Stomach (tissue), 8 donors: ENCODE measurements at regions not wholly inside any gene's neighbourhood (a gene's known extent, or its start where the extent isn't known, plus 50 kb on each side); places are given as distances from the start of the nearest gene placed in this dataset.
"Not testable (repeated sequence)": the region's sequence is repeated elsewhere in the genome, so short reads cannot be mapped to it uniquely, and the experiment has no call there.

Source experiments
- DNase-seq, 2 donors: peaks; one replicate each; pipeline versions ENCODE4 v3.0.0 to v3.0.0-alpha.2; 2013 to 2019
- H3K27ac ChIP-seq, 5 donors: fragments of 200-600 bp in 4 of 5; sonication (generic) in 4 of 5; one replicate each; pipeline ENCODE4 v1.5.1; 2013 to 2019; ENCODE audit warnings: mild to moderate bottlenecking in 1 of 5, moderate library complexity in 1 of 5
- H3K27me3 ChIP-seq, 3 donors: fragments of 200-600 bp; sonication (generic); one replicate each; pipeline ENCODE4 v1.5.1; 2017 to 2019; ENCODE audit warnings: mixed run types in 1 of 3
- H3K36me3 ChIP-seq, 4 donors: fragments of 200-600 bp; sonication (generic); 1 replicate in 3 of 4; 2 replicates in 1 of 4; pipeline ENCODE4 v1.5.1; 2016 to 2019
- H3K4me1 ChIP-seq, 4 donors: fragments of 200-600 bp; sonication (generic); one replicate each; pipeline ENCODE4 v1.5.1; 2016 to 2019
- H3K4me3 ChIP-seq, 4 donors: fragments of 200-600 bp; sonication (generic) in 3 of 4; one replicate each; pipeline ENCODE4 v1.5.1; 2016 to 2019; ENCODE audit warnings: mild to moderate bottlenecking in 1 of 4
- H3K9me3 ChIP-seq, 4 donors: fragments of 200-600 bp; sonication (generic); one replicate each; pipeline ENCODE4 v1.5.1; 2016 to 2019
- EP300 ChIP-seq: sonication (generic); formaldehyde crosslinking; IDR thresholded peaks from one replicate; pipeline ENCODE4 v1.6.1; 2017; ENCODE audit warnings: antibody characterized with exemption
- POLR2A ChIP-seq, 4 donors: fragments of 450-650 bp; IDR thresholded peaks; one replicate each; pipeline ENCODE4 v1.6.1; 2016; ENCODE audit warnings: antibody characterized with exemption in 4 of 4, control low read depth in 2 of 4, mild to moderate bottlenecking in 1 of 4, moderate library complexity in 1 of 4
- POLR2AphosphoS5 ChIP-seq, 3 donors: sonication (generic); formaldehyde crosslinking; IDR thresholded peaks; one replicate each; pipeline ENCODE4 v1.6.1; 2016; ENCODE audit warnings: antibody characterized with exemption in 3 of 3
- WGBS, 5 donors: extraction: QIAGEN DNeasy Blood & Tissue Kit in 3 of 5; methylation state at CpG; one replicate each; pipeline versions ENCODE4 v1.1.5 to v1.1.7; 2013 to 2018; 5-methylcytosine and 5-hydroxymethylcytosine counted together
- intact Hi-C: fragments of 100-400 bp; cut with DNase I; formaldehyde crosslinking; loops from one replicate; pipeline ENCODE4 v1.15.1; 2023; ENCODE audit warnings: low total_unique reads
- TF ChIP-seq, protein P1 (sequence below), 7 experiments: fragments of 450-650 bp in 4 of 7; fragments of 200-600 bp in 3 of 7; sonication (generic) in 3 of 7; IDR thresholded peaks; one replicate each; pipeline ENCODE4 v1.5.1; 2016 to 2019; ENCODE audit warnings: antibody characterized with exemption in 7 of 7, control low read depth in 2 of 7, mild to moderate bottlenecking in 1 of 7
- donor health status: healthy with polysubstance abuse.
- donor health status: Bipolar disorder and iron deficiency.
- donor health status: healthy.

DNA sequence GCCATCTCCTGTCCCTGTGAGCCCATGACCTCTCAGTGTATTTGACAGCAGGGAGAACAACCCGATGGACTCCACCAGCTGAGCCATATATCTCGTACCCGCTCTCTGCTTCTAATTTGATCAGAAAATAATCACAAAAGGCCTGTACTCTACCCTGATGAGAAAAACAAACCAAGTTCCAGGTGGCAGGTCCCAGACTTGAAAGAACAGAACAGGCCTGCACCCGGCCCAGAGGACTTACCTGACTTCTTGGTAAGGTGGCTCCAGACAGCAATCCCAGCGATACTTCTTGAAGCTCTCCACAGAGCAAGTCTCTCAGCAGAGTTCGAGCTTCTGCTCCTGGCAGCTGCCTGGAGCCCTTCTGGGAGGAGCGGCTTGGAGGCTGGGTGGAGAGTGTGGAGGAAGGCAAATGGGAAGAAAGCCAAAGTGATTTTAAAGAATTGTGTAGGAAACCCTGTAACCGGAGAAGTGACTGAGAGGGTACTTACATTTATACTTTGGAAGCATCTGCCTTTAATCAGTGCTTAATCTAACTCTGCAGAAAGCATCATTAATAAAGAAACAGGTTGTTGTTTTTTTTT, 91.6 kb downstream of the SCN11A start:
- TF ChIP-seq POLR2A (IDR thresholded peaks at IDR 0.05) (no peak), POLR2AphosphoS5 (IDR thresholded peaks at IDR 0.05) (no peak), EP300 (no peak)
- TF ChIP-seq, protein P1, sequence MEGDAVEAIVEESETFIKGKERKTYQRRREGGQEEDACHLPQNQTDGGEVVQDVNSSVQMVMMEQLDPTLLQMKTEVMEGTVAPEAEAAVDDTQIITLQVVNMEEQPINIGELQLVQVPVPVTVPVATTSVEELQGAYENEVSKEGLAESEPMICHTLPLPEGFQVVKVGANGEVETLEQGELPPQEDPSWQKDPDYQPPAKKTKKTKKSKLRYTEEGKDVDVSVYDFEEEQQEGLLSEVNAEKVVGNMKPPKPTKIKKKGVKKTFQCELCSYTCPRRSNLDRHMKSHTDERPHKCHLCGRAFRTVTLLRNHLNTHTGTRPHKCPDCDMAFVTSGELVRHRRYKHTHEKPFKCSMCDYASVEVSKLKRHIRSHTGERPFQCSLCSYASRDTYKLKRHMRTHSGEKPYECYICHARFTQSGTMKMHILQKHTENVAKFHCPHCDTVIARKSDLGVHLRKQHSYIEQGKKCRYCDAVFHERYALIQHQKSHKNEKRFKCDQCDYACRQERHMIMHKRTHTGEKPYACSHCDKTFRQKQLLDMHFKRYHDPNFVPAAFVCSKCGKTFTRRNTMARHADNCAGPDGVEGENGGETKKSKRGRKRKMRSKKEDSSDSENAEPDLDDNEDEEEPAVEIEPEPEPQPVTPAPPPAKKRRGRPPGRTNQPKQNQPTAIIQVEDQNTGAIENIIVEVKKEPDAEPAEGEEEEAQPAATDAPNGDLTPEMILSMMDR (IDR thresholded peaks at IDR 0.05): no peak
- Histone ChIP-seq H3K9me3 (no peaks in the 10 kb centered on the region), H3K27ac (no peak overlapping the region), H3K4me1 (peaks cover 0 to 8% (median 0%) of the 10 kb centered on the region in 4 donors), H3K4me3 (no peak overlapping the region), H3K27me3 (no peaks in the 10 kb centered on the region), H3K36me3 (no peaks in the 10 kb centered on the region)
- DNase-seq: no peak
- intact Hi-C loops: no loop called here
- WGBS, 5 donors: 68 to 80% (median 76%) methylated on average over 8 of the region's 8 CpGs

DNA sequence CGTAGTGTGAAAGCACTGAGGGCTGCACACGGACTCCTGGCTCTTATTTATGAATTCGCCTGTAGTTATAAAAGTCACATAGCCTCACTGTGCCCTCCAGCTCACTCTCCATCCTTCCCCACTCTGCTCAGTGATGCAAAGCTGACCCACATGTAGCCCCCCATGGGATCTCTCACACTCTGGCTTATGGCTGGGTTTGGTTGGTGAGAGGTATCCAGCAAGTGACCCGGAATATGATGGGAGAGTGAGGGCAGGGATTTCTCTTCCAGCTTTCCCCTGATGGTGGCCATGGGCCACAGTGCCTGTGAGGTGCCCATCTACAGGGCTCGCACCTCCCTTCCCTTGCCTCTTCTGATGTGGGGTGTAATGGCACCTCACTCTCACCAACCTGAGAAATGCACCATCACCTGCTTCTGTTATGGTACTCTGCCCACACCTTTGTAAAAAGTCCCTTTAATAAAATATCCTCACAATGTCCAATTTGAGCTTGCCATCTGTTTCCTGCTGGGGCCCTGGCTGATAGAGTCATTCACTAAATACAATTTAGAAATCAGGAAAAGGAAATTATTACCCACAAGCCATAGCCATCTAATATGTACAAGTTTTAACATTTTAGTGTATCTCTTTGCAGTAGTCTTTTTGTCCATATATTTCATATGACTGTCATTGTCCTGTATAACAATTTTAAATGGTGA, 93.6 kb downstream of the SCN11A start:
- no peak for DNase-seq
- Histone ChIP-seq H3K27ac (no peak overlapping the region), H3K9me3 (no peaks in the 10 kb centered on the region), H3K4me1 (peaks cover 0 to 8% (median 0%) of the 10 kb centered on the region in 4 donors), H3K4me3 (no peak overlapping the region), H3K27me3 (no peaks in the 10 kb centered on the region), H3K36me3 (no peaks in the 10 kb centered on the region)
- 84 to 88% (median 88%) methylated on average over 5 of the region's 5 CpGs for WGBS, 5 donors
- no peak for TF ChIP-seq POLR2AphosphoS5 (IDR thresholded peaks at IDR 0.05)
- TF ChIP-seq, protein P1 (IDR thresholded peaks at IDR 0.05): no peak
- TF ChIP-seq POLR2A (IDR thresholded peaks at IDR 0.05): no peak
- no peak for TF ChIP-seq EP300
- intact Hi-C loops: no loop called here

DNA sequence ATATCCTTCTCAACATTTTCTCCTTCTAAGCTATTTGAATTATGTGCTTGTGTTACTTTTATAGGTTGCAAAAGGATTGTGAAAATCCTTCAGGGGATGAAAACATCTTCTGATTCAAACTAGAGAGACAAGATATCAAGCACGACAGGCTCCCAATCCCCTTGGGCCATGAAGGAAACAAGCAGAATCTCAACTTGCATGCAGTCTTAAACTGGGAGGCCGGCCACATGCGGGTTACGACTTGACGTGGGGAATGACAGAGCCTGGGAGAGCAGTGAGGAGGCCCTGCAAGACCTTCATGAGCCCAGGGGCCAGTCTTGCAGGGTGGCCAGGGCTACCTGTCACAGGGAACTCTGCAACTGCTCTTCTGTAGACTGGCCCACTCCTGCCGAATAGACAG, 94.4 kb downstream of the SCN11A start:
- TF ChIP-seq EP300 (no peak), POLR2AphosphoS5 (IDR thresholded peaks at IDR 0.05) (no peak), POLR2A (IDR thresholded peaks at IDR 0.05) (no peak)
- TF ChIP-seq, protein P1 (IDR thresholded peaks at IDR 0.05): no peak
- Histone ChIP-seq H3K36me3 (no peaks in the 10 kb centered on the region), H3K27ac (no peak overlapping the region), H3K9me3 (no peaks in the 10 kb centered on the region), H3K4me3 (no peak overlapping the region), H3K4me1 (peaks cover 0 to 8% (median 0%) of the 10 kb centered on the region in 4 donors), H3K27me3 (peaks cover 0 to 4% (median 0%) of the 10 kb centered on the region in 3 donors)
- 71 to 88% (median 84%) methylated on average over 6 of the region's 6 CpGs for WGBS, 5 donors
- DNase-seq: no peak
- intact Hi-C loops: no loop called here

DNA sequence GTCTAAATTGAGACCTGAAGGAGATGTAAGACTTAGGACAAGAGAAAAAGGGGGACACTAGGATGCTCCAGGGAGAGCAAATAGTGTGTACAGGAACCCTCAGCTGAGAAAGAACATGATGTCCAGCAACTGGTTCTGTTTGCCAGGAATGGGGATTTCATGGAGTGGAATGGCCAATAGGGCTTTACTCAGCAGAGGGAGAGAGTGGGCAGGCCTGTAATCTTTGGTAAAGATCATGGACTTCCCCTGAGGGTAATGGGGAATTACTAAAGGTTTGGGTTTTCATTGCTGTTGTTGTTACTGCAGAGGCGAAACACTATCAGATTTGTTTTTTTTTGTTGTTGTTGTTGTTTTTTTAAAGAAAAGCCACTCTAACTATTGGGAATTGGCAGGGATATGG, 99.0 kb downstream of the SCN11A start:
- Histone ChIP-seq H3K4me3 (no peak overlapping the region), H3K27ac (no peak overlapping the region), H3K4me1 (no peaks in the 10 kb centered on the region), H3K9me3 (no peaks in the 10 kb centered on the region), H3K36me3 (no peaks in the 10 kb centered on the region), H3K27me3 (peaks cover 0 to 4% (median 0%) of the 10 kb centered on the region in 3 donors)
- TF ChIP-seq POLR2A (IDR thresholded peaks at IDR 0.05) (no peak), POLR2AphosphoS5 (IDR thresholded peaks at IDR 0.05) (no peak), EP300 (no peak)
- TF ChIP-seq, protein P1 (IDR thresholded peaks at IDR 0.05): no peak
- intact Hi-C loops: no loop called here
- DNase-seq: no peak
- WGBS, 5 donors: 78 to 94% (median 90%) methylated on average over 1 of the region's 1 CpG

DNA sequence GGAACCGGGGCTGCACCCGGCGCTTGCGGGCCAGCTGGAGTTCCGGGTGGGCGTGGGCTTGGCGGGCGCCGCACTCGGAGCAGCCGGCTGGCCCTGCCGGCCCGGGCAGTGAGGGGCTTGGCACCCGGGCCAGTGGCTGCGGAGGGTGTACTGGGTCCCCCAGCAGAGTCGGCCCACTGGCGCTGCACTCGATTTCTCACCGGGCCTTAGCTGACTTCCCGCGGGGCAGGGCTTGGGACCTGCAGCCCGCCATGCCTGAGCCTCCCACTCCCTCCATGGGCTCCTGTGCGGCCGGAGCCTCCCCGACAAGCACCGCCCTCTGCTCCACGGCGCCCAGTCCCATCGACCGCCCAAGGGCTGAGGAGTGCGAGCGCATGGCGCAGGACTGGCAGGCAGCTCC, 100.6 kb downstream of the SCN11A start:
- intact Hi-C loops, H3K4me3 ChIP-seq, H3K36me3 ChIP-seq, H3K27ac ChIP-seq, H3K27me3 ChIP-seq, H3K9me3 ChIP-seq, DNase-seq, H3K4me1 ChIP-seq: not testable (repeated sequence)
- WGBS, 5 donors: 96 to 98% (median 98%) methylated on average over 26 to 33 of the region's 33 CpGs; no CpG with 5 or more reads in 2 of the 5 donors
